HEK293T (cell line): ENCODE measurements at regions not wholly inside any gene's neighbourhood (a gene's known extent, or its start where the extent isn't known, plus 50 kb on each side); places are given as distances from the start of the nearest gene placed in this dataset.

Experiments used
- ARNT ChIP-seq: fragments of 450-650 bp; IDR thresholded peaks from 2 replicates; pipeline ENCODE4 v1.6.1; 2017; ENCODE audit warnings: mild to moderate bottlenecking
- BHLHE40 ChIP-seq: fragments of 450-650 bp; IDR thresholded peaks from 2 replicates; pipeline ENCODE4 v1.6.1; 2016; ENCODE audit warnings: mild to moderate bottlenecking, moderate library complexity, borderline replicate concordance
- FOXK2 ChIP-seq: fragments of 450-650 bp; IDR thresholded peaks from 2 replicates; pipeline ENCODE4 v1.6.1; 2016; ENCODE audit warnings: mild to moderate bottlenecking
- FOXM1 ChIP-seq: fragments of 450-650 bp; IDR thresholded peaks from 2 replicates; pipeline ENCODE4 v1.6.1; 2017; ENCODE audit warnings: mild to moderate bottlenecking, borderline replicate concordance
- L3MBTL2 ChIP-seq: fragments of 450-650 bp; conservative IDR thresholded peaks from 2 replicates; pipeline ENCODE4 v1.6.1; 2016; ENCODE audit warnings: mild to moderate bottlenecking
- SUZ12 ChIP-seq: fragments of 450-650 bp; IDR thresholded peaks from 2 replicates; pipeline ENCODE4 v1.6.1; 2016; ENCODE audit warnings: mild to moderate bottlenecking

GRCh38 chr9:86521977-86522376 lies 167.8 kb upstream of the TUT7 start:
- TF ChIP-seq FOXK2 (no peak), BHLHE40 (no peak), FOXM1 (no peak), ARNT (no peak), L3MBTL2 (no peak), SUZ12 (no peak)
